GM19240 (cell line): ENCODE measurements at regions not wholly inside any gene's neighbourhood (a gene's known extent, or its start where the extent isn't known, plus 50 kb on each side); places are given as distances from the start of the nearest gene placed in this dataset.

ENCODE experiments used
- DNase-seq: peaks from one replicate; pipeline ENCODE4 v3.0.0; 2011; ENCODE audit warnings: low spot score; ENCODE audit not compliant: insufficient read length

DNA sequence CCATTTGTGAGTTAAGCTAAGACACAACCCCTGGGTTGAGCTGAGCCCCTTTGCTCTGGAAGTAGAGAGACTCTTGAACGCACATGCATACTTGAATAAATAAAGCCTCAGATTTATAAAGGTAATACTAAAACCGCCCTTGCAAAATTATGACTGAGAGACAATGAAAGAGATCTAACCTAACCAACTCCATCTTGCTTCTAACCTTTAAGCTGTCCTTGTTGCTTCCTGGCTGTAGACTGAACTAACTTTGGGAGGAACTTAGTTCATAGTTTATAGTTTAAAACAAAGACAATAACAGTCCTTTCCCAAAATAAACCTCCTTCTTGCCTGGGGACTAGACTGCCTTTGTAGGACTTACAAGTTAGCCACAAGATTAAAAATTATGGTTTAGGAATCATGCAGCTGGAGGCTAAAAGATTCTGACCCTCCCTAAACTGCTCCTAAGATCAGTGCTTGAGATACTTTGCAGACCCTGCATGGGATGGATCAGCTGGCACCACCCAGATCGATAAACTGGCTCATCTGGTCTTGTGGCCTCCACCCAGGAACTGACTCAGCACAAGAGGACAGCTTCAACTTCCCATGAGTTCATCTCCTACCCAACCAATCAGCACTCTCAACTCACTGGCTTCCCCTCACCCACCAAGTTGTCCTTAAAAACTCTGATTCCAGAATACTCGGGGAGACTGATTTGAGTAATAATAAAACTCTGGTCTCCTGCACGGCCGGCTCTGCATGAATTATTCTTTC is 240.2 kb upstream of the SLC14A2 start:
- DNase-seq, result no peak

DNA sequence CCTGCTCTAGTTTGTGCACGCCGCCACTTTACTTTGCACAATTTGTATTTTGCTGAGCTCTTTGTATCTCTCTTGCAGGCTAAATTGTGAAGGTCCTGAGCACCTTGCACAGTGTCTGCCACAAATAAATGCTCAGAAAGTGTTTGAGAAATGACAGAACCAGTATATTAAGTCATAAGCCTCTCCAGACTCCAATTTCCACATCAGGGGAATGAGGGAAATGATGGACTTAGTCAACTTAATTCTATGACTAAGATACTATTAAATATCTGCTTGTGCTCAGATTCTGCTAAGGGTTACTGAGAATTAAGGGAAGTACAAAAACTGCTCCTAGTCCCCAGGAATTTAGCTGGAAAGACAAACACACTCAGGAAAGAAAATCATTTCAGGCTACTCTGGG is 239.1 kb upstream of the SLC14A2 start:
- no peak for DNase-seq

DNA sequence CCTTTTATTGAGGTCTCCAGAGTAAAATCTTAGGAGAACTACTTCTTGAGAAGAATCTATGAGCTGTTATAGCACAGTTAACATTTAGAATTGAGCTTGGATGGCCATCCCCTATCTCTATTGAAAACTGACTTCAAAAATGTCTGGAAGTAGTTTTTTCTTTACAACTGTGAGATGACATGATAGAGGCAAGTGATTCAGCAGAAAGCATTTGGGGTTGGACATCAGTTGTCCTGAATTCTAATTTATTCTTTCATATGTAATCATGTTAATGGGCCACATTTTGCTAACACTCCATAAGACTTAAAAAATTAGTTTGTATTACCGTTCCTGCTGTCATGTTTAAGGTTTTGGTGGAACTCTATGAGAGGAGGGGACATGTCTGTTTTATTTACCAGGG is 237.0 kb upstream of the SLC14A2 start:
- no peak for DNase-seq

DNA sequence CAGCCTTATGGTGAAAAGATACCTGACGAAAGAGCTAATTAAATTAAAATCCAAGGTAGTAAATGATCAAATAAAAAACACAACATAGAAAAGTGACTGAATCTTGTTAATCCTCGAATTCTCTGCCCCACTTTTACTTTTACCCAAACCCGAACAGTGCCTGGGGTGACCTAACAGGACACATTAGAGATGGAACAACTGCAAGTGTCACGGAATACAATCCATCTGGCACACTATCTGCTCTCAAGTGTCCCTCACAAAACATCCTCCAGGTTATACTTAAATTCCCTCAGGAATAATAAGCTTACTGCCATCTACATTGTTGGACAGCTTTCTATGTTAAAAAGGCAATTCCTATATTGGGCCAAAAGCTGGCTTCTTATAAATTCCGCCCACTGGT is 236.3 kb upstream of the SLC14A2 start:
- no peak for DNase-seq

DNA sequence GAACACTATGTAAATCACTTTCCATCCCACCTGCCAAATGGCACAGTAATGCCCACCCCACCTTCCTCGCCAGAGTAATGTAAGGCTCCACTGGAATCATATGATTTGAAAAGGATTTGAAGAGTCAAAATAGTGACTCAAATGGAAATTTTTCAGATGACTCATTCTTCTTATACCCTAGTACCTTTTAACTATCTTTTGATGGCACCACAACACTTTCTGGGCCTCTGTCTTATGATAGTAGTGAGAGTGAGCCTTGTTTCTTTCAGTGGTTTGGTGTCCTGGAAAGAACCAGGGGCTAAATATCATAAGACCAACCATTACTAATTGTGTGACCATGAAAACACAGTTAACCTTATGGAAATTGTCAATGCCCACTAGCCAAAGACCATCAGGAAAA is 235.4 kb upstream of the SLC14A2 start:
- DNase-seq, result no peak

DNA sequence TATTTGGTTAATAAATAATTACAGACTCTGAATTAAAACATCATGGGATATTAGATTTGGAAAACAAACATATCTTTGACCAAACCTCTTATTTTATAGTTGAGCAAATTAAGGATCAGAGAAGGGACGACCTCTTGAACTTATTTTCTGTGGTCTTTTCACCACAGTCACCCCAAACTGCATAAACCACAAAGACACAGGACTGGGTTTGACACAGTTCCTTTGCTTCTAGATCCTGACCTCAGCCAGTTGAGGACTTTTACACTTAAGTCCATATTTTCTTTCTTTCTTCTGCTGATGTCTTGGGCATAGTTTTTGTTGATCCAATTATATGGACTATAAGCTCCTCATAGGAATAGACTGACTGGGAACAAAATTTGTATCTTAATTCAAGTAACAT is 234.0 kb upstream of the SLC14A2 start:
- no peak for DNase-seq

DNA sequence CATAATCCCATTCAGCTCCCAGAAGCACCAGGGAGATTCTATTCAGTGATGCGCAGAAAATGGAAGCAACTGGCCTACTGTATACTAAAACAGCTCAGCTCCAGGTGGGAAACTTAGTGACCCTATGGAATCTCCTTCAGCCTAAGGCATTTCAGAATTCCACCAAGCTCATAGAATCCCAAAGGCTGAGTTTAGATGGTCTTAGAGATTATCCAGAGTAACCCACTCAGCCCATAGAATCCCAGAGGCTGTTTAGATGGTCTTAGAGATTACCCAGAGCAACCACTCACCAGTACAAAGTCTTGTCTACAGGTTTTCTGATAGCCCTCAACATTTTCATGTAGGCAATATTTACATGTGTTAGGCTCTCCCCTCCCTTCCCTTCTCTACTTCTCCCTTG is 232.0 kb upstream of the SLC14A2 start:
- DNase-seq, result no peak

DNA sequence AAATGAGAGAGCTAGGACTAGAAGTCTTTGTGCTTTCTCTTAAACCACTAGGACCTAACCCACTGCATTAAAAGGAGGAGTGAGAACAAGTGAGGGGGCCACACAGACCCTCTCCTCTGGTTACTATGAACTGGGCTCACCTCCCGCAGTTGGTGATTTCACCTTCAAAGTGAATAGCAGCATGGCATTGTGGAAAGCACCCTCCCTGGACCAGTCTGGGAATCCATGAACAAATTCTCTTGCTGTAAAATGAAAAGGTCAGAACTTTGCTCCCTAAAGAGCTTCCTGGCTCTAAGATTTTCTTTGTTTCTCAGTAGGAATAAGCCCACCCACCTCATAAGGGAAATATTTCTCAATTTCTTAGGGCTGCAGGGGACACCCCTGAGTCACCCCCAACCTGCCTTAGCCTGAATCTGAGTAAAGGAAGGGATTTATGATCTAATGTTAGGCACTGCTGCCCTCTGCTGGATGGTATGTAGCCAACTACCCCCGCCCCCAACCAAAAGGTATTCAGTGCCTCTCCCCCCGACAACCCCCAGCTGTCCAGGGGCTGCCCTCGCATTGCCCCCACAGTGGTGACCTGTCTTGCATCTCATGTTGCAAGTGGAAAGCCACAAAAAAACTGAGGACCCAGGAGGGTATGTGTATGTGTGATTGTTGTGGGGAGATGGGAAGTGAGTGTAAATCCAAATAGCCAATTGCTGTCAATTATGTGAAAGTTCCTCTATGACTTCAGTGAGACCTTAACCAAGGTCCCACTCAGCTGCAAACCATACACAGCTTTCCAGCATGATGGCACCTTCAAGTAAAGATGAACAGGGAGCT is 230.9 kb upstream of the SLC14A2 start:
- peak; percentile 25 for DNase-seq

DNA sequence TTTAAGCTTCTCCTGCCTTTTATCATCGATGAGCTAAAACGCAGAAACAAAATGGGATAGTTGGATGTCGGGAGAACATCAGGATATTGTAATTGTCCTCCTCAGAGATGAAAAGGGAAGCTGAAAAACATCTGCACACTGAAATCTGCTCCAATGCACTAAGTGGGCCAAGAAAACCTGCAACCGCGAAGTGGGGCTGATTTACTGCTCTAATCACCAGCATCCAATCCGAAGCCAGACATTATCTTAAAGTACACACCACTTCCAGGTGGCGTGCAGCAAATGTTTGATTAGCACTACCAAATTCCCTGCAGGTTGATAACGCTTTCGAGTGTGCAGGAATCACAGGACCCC is 230.3 kb upstream of the SLC14A2 start:
- no peak for DNase-seq

DNA sequence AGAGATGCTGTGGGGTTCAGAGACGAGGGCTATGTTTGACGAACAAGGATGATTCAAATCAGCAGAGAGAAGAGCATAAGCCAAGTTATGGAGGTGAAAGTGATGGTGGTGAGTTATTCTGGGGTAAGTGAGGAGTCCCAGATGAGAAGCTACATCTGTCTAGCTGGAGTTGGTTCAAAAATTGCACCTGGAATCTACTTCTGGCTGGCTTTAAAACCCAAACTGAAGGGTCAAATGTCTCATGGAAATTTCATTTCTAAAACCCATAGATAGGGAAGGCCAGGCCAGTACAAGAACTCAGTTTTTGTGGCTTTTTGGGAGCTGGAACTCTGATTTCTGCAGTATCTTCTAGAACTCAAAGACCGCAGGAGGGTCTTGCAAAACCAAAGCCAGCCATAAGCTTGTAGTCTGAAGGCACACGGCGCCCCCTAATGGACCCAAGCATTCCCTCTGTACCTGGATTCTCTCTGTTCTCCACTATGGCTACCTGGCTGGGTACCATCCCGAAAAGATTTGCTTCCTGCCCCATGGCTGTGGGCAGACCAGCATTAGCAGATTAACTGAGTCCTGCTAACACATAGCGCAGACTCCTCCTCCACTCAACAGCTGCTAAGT is 229.1 kb upstream of the SLC14A2 start:
- no peak for DNase-seq

DNA sequence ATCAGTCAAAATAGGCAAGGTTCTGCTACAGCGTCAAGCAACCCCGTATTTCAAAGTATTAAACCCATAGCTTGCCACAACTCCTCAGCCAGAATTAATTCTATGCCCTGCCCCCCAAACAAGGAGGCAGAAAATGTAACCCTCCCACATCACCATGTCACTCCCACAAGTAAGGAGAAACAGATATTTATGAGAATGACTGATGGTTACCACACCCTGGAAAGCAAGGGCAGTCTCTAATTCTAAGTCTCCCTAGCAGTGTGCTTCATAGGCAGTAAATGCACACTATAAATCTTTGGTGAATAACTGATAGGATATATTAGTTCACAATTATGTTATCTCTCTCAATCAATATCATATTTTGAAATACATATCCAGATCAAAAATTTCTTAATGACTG is 228.0 kb upstream of the SLC14A2 start:
- DNase-seq, result no peak

DNA sequence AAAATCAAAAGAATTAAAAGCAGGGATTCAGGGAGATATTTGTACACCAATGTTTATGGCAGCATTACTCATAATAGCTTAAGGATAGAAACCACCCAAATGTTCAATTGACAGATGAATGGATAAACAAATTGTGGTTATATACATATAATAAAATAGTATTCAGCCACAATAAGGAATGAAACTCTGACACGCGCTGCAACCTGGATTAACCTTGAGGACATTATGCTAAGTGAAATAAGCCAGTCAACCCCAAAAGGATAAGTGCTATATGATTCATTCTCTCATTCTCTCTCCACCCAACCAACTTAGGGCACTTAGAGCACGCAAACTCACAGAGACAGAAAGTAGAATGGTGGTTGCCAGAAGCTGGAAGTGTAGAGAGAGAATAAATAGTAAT is 216.8 kb upstream of the SLC14A2 start:
- DNase-seq, result no peak

DNA sequence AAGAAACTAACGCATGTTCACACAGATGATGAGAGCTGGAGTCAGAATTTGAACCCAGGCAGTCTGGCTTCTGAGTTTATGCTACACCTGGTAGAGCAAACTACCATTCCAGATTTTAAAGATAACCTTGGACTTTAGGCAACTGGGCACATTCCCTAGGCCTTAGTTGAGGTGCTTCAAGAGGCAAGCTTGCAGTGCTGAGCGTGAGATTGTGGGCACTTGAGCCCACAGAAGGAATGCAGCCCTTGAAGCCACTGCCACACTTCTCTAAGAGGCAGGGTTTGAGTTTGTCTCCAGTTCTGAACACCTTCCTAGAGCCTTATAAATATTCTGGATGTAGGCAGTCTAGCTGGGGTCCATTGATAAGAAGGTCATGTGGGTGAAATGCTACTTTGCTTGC is 216.1 kb upstream of the SLC14A2 start:
- DNase-seq, result no peak

DNA sequence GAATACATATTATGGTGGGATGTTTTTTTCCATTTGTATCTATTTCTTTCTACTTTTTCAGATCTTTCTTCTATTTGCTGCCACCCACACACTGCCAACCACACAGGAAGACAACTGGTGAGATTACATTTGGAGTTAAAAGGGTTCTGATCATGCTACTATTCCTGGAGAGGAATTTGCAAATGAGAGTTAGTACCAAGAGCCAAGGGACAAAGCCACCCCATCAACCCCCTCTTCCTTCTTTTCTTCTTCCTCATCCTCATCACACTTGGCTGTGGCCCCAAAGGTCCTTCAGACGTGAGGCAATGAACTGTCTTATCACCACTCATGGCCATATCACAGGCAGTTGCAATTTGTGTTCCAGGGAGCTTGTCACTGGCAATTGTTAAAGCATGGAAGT is 215.6 kb upstream of the SLC14A2 start:
- DNase-seq, result no peak

DNA sequence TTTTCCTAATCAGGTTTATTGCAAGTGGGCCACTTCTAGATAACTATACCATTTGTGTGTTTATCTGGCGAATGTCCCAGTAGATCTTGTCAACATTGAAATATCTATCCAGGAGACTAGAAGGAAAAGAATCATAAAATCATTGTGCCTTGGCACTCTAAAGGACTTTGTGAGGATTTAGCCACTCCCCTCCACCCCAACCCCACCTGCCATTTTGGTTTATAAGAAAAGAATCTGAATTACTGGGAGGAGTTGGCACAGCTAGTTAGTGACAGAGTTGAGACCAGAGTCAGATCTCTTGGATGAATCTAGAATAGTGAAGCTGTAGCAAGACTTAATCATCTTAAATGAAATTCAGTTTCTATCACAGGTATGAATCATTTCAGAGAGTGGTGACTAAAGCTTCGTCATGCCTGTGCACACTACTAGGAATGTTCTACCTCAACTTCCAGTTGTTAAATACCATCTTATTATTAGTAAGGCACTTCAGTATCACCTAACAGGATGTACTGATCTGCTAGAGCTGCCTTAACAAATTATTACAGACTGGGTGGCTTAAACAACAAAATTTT is 212.7 kb upstream of the SLC14A2 start:
- no peak for DNase-seq

DNA sequence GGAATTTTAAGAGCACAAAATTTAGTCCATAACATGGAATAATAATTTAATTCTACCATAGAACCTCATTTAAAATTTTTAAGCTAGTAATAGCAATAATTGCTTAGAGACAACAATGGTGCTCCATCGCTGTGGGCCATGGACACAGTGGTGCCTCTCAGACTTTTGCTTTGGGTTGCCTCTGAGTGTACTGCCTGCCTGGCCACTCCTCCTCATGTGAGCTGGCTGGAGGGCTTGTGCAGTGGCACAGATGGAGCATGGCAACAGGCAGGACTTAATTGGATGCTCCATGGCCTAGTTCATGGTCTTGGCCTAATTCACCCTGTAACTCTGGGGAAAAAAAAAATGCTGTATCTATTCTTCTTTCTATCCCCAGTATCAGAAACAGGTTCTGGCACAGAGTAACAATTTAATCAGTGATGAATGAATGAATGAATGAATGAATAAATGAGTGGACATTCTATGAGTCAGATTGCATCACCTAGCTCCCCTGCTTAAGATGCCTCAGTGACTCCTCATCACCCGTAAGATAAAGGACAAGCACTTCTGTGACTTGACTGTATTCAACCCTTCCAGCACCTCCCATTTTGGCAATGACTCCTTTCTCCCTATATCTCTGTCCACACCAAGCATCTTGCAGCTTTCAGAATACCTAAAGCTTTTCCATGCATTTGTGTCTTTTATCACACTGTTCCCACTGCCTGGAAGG is 211.8 kb upstream of the SLC14A2 start:
- DNase-seq, result no peak

DNA sequence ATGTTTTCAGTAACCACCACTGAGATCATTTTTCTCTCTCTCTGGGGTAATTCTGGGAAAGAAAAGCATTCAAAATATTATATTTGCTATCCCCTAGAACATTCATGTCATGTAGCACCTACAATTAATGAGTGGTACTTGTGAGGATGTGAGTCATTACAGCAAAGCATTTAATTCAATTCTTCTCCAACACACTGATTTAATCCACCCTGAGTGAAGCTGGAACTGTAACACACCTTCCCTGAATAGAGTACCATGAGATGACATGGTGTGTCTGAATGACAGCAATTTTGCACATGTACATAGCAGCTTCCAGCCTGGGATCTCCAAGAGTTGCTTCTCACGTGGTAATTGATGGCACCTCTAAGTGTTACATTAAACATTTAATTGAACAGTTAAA is 207.1 kb upstream of the SLC14A2 start:
- no peak for DNase-seq

DNA sequence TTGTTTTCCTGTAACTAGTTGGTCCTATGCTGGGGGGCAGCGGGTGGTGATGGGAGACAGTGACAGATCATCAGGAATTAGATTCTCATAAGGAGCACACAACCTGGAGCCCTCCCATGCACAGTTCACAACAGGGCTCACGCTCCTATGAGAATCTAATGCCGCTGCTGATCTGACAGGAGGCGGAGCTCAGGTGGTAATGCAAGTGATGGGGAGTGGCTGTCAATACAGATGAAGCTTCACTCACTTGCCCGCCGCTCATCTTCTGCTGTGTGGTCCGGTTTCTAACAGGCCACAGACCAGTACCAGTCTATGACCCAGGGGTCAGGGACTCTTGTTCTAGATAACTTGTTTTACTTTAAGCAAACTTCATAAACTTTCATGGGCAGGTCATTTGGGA is 205.3 kb upstream of the SLC14A2 start:
- no peak for DNase-seq

DNA sequence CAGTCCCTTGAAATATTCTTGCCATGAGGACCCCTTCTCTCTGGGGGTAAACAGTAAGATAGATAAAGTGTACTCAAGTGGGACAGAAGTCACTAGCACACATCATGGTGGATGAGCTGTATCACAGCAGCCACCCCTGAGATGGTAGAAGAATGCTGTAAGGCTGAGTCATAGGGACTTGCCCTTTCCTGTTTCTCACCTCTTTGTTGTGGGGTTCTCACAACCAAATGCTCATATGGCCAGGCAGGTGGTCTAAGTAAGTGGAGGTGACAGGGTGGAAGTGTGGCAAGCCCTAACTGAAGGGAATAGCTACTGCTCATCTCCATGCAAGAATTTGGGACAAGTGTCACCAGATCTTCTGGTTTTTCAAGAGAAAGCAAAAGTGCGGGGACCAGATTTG is 202.7 kb upstream of the SLC14A2 start:
- DNase-seq, result no peak

DNA sequence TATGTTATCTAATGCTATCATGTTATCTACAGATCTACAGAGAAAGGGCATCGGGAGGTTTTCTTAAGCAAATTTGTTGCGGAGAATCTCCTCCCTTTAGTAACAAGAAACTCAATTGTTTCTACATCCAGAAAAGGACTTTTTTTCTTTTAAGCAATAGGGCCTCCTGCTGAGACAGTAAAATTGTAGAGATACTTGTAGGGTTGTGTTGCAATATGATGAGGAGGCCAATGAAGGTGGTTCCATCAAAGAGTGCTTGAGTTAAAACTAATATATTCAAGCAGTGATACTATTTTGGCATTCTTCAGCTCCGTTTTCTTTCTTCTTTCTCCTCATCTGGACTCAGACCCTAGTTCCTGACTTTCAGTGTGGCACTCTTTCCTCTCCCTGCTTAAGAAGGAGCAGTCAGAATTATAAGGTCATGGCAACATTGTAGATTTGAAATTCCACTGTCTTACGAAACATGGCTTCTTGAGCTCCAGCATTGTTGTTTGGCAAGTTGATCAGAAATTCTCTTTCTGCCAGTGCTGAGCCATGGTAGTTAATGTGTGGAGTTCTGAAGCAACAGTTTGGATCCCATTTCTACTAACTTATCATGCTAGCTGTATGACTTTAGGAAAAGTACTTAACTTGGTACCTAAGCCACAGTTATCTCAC is 202.0 kb upstream of the SLC14A2 start:
- DNase-seq, result no peak

DNA sequence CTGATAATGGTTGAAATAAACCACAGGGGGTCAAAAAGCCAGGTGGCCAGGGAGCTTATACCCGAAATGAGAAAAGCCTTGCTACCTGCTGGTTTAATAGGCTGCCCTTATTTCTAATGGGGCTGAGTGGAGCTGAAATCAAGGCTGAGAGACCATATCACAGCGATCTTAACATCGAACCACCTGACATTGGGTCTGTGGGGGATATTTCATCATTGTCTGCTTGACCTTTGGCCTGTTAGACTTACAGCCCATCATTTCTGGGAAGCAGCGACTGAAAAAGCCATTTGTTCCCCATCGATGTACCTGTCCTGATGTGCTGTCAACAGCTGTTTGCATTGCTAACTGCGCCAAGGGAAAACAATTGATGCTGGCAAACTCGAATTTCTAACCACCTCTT is 199.7 kb upstream of the SLC14A2 start:
- DNase-seq, result no peak
